ENCODE measurements at regions not wholly inside any gene's neighbourhood (a gene's known extent, or its start where the extent isn't known, plus 50 kb on each side); places are given as distances from the start of the nearest gene placed in this dataset.

- TF ChIP-seq CTCF (IDR thresholded peaks at IDR 0.05; ENCODE audit: insufficient read depth, low read depth, low read length), result no peak
- TF ChIP-seq EZH2 (IDR thresholded peaks at IDR 0.05; ENCODE audit: insufficient read depth, low read length), result no peak
Measured at GRCh38 chr4:170398218-170398617, 308.5 kb upstream of the AADAT start.

All from astrocyte (in vitro differentiated cells and primary cell).